MM.1S (cell line): ENCODE measurements at regions not wholly inside any gene's neighbourhood (a gene's known extent, or its start where the extent isn't known, plus 50 kb on each side); places are given as distances from the start of the nearest gene placed in this dataset.
A peak's percentile ranks its signal among the peaks of the same experiment; 100 is the strongest.

Source experiments
- DNase-seq: peaks from one replicate; pipeline ENCODE4 v3.0.0-alpha.2; 2015
- H2AFZ ChIP-seq: fragments of 300-600 bp; sonication (generic); 2 replicates; pipeline ENCODE4 v1.6.0; 2016; ENCODE audit warnings: antibody characterized with exemption, low read length
- H3F3A ChIP-seq: fragments of 300-600 bp; sonication (generic); 2 replicates; pipeline ENCODE4 v1.6.1; 2016; ENCODE audit warnings: mild to moderate bottlenecking, antibody characterized with exemption, low read length, moderate library complexity, mixed read lengths; ENCODE audit not compliant: insufficient read depth
- H3K27ac ChIP-seq: fragments of 300-600 bp; sonication (generic); 2 replicates; pipeline ENCODE4 v1.5.1; 2016; ENCODE audit warnings: mild to moderate bottlenecking, low read length
- H3K27me3 ChIP-seq: fragments of 300-600 bp; sonication (generic); replicated peaks from 2 replicates; pipeline ENCODE4 v1.6.0; 2016; ENCODE audit warnings: low read length; ENCODE audit not compliant: insufficient read depth
- H3K36me3 ChIP-seq: fragments of 300-600 bp; sonication (generic); replicated peaks from 2 replicates; pipeline ENCODE4 v1.6.1; 2016; ENCODE audit warnings: mild to moderate bottlenecking, low read length, mixed read lengths; ENCODE audit not compliant: insufficient read depth
- H3K4me1 ChIP-seq: fragments of 300-600 bp; sonication (generic); 2 replicates; pipeline ENCODE4 v1.6.1; 2016; ENCODE audit warnings: low read length, mixed read lengths
- H3K4me2 ChIP-seq: fragments of 300-600 bp; sonication (generic); 2 replicates; pipeline ENCODE4 v1.6.0; 2016; ENCODE audit warnings: low read depth, low read length
- H3K4me3 ChIP-seq: fragments of 300-600 bp; sonication (generic); 2 replicates; pipeline ENCODE4 v1.5.1; 2016; ENCODE audit warnings: low read length, mixed read lengths
- H3K79me2 ChIP-seq: fragments of 300-600 bp; sonication (generic); 2 replicates; pipeline ENCODE4 v1.6.1; 2016; ENCODE audit warnings: mixed run types, low read length, mixed read lengths
- H3K9ac ChIP-seq: fragments of 300-600 bp; sonication (generic); 2 replicates; pipeline ENCODE4 v1.6.1; 2016; ENCODE audit warnings: low read length, mixed read lengths
- H3K9me2 ChIP-seq: fragments of 300-600 bp; sonication (generic); replicated peaks from 2 replicates; pipeline ENCODE4 v1.6.1; 2016; ENCODE audit warnings: mild to moderate bottlenecking, low read length, mixed read lengths; ENCODE audit not compliant: insufficient read depth
- H3K9me3 ChIP-seq: fragments of 300-600 bp; sonication (generic); replicated peaks from 2 replicates; pipeline ENCODE4 v1.6.1; 2016; ENCODE audit warnings: mild to moderate bottlenecking, low read length, mixed read lengths; ENCODE audit not compliant: insufficient read depth
- H4K20me1 ChIP-seq: fragments of 300-600 bp; sonication (generic); 2 replicates; pipeline ENCODE4 v1.6.1; 2016; ENCODE audit warnings: mild to moderate bottlenecking, low read length, moderate library complexity, mixed read lengths; ENCODE audit not compliant: insufficient read depth
- EZH2 ChIP-seq: fragments of 300-600 bp; sonication (generic); optimal IDR thresholded peaks from 2 replicates; pipeline ENCODE3; 2017; ENCODE audit warnings: low read depth, mild to moderate bottlenecking, antibody characterized with exemption, low read length, mixed read lengths
- EZH2phosphoT487 ChIP-seq: fragments of 300-600 bp; sonication (generic); IDR thresholded peaks from 2 replicates; pipeline ENCODE4 v1.6.1; 2018; ENCODE audit warnings: antibody characterized with exemption, low read length
- TF ChIP-seq, protein P1 (sequence below): fragments of 300-600 bp; sonication (generic); IDR thresholded peaks from 2 replicates; pipeline ENCODE4 v1.5.1; 2016; ENCODE audit warnings: antibody characterized with exemption, low read length, mixed read lengths

DNA sequence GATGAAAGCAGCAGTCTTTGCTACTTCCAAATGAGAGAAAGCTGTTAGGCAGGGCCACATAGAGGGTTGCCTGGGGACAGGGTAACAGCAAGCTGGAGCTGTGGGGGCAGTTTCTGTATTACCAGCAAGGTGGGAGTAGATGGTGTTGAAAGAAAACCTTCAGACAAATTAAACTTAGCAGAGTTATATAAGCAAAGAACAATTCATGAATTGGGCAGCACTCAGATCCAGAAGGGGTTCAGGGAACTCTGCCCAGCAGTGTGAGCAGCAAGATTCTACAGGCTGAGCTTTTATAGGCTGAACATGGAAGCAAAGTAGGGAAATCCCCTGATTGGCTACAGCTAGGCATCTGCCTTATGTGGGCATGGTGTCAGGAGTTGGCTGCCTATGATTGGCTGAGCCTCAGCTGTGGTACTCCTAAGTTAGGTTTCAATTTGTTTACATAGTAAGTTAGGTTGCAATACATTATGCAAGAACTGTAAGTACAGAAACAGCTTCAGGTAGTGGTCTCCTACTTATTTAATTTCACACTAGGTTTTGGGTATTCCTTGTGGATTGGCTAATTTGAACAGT is 64.1 kb upstream of the TMPRSS2 start:
- H3K27ac ChIP-seq = no peak overlapping the region
- H3K79me2 ChIP-seq = no peaks in the 10 kb centered on the region
- no peak overlapping the region for H3K9ac ChIP-seq
- peaks cover 18% of the 10 kb centered on the region for H3K4me1 ChIP-seq
- no peak overlapping the region for H3K4me2 ChIP-seq
- H3F3A ChIP-seq = peaks cover 5% of the 10 kb centered on the region
- DNase-seq = peak; percentile 46
- H4K20me1 ChIP-seq = no peaks in the 10 kb centered on the region
- H3K9me3 ChIP-seq = no peaks in the 10 kb centered on the region
- H3K9me2 ChIP-seq = no peaks in the 10 kb centered on the region
- 0 out of 2 replicates have a peak, but pooled peaks cover 5% of the 10 kb centered on the region for H3K27me3 ChIP-seq
- TF ChIP-seq, protein P1, sequence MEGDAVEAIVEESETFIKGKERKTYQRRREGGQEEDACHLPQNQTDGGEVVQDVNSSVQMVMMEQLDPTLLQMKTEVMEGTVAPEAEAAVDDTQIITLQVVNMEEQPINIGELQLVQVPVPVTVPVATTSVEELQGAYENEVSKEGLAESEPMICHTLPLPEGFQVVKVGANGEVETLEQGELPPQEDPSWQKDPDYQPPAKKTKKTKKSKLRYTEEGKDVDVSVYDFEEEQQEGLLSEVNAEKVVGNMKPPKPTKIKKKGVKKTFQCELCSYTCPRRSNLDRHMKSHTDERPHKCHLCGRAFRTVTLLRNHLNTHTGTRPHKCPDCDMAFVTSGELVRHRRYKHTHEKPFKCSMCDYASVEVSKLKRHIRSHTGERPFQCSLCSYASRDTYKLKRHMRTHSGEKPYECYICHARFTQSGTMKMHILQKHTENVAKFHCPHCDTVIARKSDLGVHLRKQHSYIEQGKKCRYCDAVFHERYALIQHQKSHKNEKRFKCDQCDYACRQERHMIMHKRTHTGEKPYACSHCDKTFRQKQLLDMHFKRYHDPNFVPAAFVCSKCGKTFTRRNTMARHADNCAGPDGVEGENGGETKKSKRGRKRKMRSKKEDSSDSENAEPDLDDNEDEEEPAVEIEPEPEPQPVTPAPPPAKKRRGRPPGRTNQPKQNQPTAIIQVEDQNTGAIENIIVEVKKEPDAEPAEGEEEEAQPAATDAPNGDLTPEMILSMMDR = no peak
- TF ChIP-seq EZH2 = no peak
- TF ChIP-seq EZH2phosphoT487 = no peak
- H3K4me3 ChIP-seq = no peak overlapping the region
- no peaks in the 10 kb centered on the region for H3K36me3 ChIP-seq
- no peak overlapping the region for H2AFZ ChIP-seq

DNA sequence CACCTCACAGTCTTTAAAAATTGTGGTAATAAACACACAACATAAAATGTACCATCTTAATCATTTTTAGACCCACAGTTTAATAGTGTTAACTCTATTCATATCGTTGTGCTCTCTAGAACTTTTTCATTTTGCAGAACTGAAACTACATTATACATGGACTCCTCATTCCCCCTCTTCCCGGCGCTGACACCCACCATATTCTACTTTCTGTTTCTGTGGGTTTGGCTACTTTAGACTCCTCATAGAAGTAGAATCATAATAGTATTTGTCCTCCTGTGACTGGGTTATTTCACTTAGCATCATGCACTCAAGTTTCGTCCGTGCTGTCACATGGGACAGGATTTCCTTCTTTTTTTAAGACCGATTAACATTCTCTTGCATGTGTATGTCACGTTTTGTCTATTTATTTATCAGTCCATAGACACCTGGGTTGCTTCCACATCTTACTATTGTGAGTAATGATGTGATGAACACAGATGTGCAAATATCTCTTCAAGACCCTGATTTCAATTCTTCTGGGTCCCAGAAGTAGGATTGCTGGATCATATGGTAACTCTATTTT is 62.9 kb upstream of the TMPRSS2 start:
- Histone ChIP-seq H3K79me2 (no peaks in the 10 kb centered on the region), H3K36me3 (no peaks in the 10 kb centered on the region), H3K27ac (no peak overlapping the region; the same call in 1 of the 2 replicates), H4K20me1 (no peaks in the 10 kb centered on the region), H3K27me3 (0 out of 2 replicates have a peak, but pooled peaks cover 9% of the 10 kb centered on the region), H3K9me3 (no peaks in the 10 kb centered on the region), H3K9me2 (no peaks in the 10 kb centered on the region), H3K4me3 (peak overlapping the region; percentile 19), H3F3A (peaks cover 5% of the 10 kb centered on the region), H3K4me1 (peaks cover 18% of the 10 kb centered on the region), H2AFZ (0 out of 2 replicates have a peak overlapping the region, but pooled peaks have one; percentile 3), H3K9ac (no peak overlapping the region), H3K4me2 (peak overlapping the region; percentile 75)
- DNase-seq = peak; percentile 78
- TF ChIP-seq EZH2phosphoT487 (no peak), EZH2 (no peak)
- TF ChIP-seq, protein P1 = no peak

DNA sequence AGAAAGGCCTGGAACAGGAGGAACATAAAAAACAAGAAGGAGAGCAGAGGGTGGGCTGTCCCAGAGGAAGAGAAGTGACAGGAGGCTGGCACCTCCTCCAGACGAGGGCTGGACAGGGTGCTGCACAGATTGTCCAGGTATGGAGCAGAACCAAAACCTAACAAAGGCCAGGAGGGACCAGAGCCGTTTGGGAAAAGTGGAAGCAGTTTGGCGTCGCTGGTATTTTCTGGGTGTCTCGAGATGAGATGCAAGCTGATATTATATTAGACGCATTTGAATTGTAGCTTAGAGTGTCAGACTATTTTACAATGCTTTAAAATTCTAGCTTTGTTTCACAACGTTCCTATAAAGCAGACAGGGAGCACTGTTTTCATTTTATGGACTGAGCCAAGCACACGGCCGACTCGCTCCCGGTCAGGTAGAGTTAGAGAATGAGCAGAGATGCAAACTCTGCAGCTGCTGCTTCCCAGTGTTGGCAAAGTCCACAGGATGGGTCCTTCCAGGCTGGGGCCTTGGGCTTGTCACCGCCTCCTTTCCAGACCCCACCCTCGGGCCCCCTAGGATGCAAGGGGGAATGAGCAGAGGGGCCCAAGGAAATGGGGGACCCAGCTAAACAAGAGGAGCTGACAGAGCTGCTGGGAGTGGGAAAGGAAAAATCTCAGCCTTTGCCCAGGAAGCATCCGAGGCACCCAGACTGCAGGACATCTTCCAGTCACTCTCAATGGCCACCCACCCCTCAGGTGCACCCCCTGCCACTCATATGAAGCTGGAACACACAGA is 60.8 kb upstream of the TMPRSS2 start:
- no peak overlapping the region for H3K4me2 ChIP-seq
- H3K9ac ChIP-seq = no peak overlapping the region
- peaks cover 17% of the 10 kb centered on the region for H3F3A ChIP-seq
- peaks cover 32% of the 10 kb centered on the region for H3K4me1 ChIP-seq
- no peak overlapping the region for H3K4me3 ChIP-seq
- H3K27me3 ChIP-seq = 0 out of 2 replicates have a peak, but pooled peaks cover 9% of the 10 kb centered on the region
- H4K20me1 ChIP-seq = no peaks in the 10 kb centered on the region
- no peaks in the 10 kb centered on the region for H3K79me2 ChIP-seq
- no peaks in the 10 kb centered on the region for H3K9me3 ChIP-seq
- H3K9me2 ChIP-seq = no peaks in the 10 kb centered on the region
- no peaks in the 10 kb centered on the region for H3K36me3 ChIP-seq
- no peak overlapping the region for H3K27ac ChIP-seq
- TF ChIP-seq EZH2 (no peak), EZH2phosphoT487 (no peak)
- TF ChIP-seq, protein P1 = no peak
- no peak overlapping the region for H2AFZ ChIP-seq
- DNase-seq = no peak
